ENCODE measurements at regions not wholly inside any gene's neighbourhood (a gene's known extent, or its start where the extent isn't known, plus 50 kb on each side); places are given as distances from the start of the nearest gene placed in this dataset.

DNA sequence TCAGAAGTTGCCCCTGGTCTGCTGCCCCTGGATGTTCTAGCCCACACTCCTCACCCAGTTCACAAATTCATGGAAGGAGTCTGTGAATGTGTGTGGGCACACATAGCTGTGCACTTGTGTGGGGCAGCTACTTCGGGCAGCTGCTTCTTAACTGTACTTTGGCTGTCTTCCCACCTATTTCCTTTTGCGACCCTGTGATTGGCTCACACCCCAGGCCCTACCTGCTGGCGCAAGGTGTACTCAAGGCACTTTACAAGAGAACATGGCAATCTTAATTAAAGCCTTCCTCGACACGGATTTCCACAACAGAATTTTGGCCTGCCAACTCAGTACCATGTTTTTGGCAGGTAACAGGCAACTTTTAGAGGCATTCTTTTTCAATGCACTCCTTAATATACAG, 86.5 kb upstream of the CTTNBP2NL start:
- H3K36me3 ChIP-seq (ENCODE audit: low read depth): no peaks in the 10 kb centered on the region
- H3K27ac ChIP-seq: no peak overlapping the region
- ChIA-PET CTCF (no interaction called here), POLR2A (ENCODE audit: unreplicated experiment) (no interaction called here)
- H3K27me3 ChIP-seq (ENCODE audit: insufficient read depth, low read depth): peaks cover 98% of the 10 kb centered on the region
- TF ChIP-seq, protein P1, sequence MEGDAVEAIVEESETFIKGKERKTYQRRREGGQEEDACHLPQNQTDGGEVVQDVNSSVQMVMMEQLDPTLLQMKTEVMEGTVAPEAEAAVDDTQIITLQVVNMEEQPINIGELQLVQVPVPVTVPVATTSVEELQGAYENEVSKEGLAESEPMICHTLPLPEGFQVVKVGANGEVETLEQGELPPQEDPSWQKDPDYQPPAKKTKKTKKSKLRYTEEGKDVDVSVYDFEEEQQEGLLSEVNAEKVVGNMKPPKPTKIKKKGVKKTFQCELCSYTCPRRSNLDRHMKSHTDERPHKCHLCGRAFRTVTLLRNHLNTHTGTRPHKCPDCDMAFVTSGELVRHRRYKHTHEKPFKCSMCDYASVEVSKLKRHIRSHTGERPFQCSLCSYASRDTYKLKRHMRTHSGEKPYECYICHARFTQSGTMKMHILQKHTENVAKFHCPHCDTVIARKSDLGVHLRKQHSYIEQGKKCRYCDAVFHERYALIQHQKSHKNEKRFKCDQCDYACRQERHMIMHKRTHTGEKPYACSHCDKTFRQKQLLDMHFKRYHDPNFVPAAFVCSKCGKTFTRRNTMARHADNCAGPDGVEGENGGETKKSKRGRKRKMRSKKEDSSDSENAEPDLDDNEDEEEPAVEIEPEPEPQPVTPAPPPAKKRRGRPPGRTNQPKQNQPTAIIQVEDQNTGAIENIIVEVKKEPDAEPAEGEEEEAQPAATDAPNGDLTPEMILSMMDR (conservative IDR thresholded peaks at IDR 0.05): no peak
- no peak for TF ChIP-seq EZH2 (IDR thresholded peaks at IDR 0.05; ENCODE audit: low read depth)
- BruUV-seq (replicated peaks): no TSS peak
- no peaks in the 10 kb centered on the region for H3F3A ChIP-seq (ENCODE audit: insufficient read depth, low read depth)
- no peak for DNase-seq
- H3K4me2 ChIP-seq: no peak overlapping the region
- H2AFZ ChIP-seq: no peak overlapping the region
- H3K9me3 ChIP-seq (ENCODE audit: insufficient read depth, low read depth): no peaks in the 10 kb centered on the region; the same call in 1 of the 2 replicates
- no peaks in the 10 kb centered on the region for H3K9me2 ChIP-seq (ENCODE audit: insufficient read depth)
- no peaks in the 10 kb centered on the region for H3K4me1 ChIP-seq (replicated peaks; ENCODE audit: insufficient read depth)
- intact Hi-C loops (cut with micrococcal nuclease; ENCODE audit: unreplicated experiment): no loop called here
- no peak overlapping the region for H3K4me3 ChIP-seq
- H4K20me1 ChIP-seq (ENCODE audit: insufficient read depth): no peaks in the 10 kb centered on the region
- H3K79me2 ChIP-seq (ENCODE audit: low read depth): no peaks in the 10 kb centered on the region

DNA sequence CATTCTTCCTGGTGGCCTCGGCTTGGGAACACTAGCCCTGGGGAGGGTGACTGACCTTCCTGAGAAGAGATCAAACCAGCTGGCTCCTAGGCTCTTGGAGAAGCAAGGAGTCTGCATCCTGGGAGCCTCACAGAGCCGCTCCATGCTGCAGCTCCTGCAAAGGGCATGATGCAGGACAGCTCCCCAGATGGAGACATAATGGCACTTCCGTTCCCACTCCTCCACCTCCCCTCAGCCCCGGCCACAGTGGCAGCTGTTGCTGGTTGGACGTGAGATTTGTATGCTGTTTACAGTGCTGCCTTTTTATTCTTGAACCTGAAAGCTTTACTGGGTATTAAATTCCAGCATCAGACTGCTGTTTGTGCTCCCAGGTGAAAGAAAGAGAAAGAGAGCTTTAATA, 83.7 kb upstream of the CTTNBP2NL start:
- H3K27me3 ChIP-seq (ENCODE audit: insufficient read depth, low read depth): peaks cover 98% of the 10 kb centered on the region
- no peak for TF ChIP-seq EZH2 (IDR thresholded peaks at IDR 0.05; ENCODE audit: low read depth)
- TF ChIP-seq, protein P1 (conservative IDR thresholded peaks at IDR 0.05): no peak
- POLR2A ChIA-PET (ENCODE audit: unreplicated experiment): no interaction called here

DNA sequence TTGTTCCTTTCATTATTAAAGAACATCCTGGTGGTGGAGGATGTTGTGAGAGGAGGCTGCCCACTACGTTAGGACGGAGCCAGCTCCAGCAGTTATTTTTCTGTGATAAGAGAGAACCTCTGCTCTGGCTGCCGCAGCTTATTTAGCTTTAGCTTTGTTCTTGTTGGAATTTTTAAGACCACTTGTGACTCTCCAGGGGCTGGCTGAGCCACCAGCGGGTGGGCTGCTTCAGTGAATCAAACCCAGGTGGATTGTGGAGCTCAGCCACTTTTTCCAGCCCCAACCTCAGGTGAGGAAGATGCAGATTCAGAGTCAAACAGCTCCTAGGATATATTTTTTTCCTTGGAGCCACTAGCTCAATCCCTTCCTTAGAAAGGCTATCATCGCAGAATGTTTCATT, 83.1 kb upstream of the CTTNBP2NL start:
- Histone ChIP-seq H3K27me3 (ENCODE audit: insufficient read depth, low read depth) (peaks cover 98% of the 10 kb centered on the region), H3K4me2 (no peak overlapping the region), H3K9me3 (ENCODE audit: insufficient read depth, low read depth) (no peaks in the 10 kb centered on the region), H3F3A (ENCODE audit: insufficient read depth, low read depth) (no peaks in the 10 kb centered on the region), H3K27ac (no peak overlapping the region), H3K79me2 (ENCODE audit: low read depth) (no peaks in the 10 kb centered on the region), H3K36me3 (ENCODE audit: low read depth) (no peaks in the 10 kb centered on the region), H3K4me1 (replicated peaks; ENCODE audit: insufficient read depth) (no peaks in the 10 kb centered on the region), H2AFZ (no peak overlapping the region), H3K4me3 (no peak overlapping the region), H3K9me2 (ENCODE audit: insufficient read depth) (no peaks in the 10 kb centered on the region), H4K20me1 (ENCODE audit: insufficient read depth) (no peaks in the 10 kb centered on the region)
- no peak for TF ChIP-seq EZH2 (IDR thresholded peaks at IDR 0.05; ENCODE audit: low read depth)
- TF ChIP-seq, protein P1 (conservative IDR thresholded peaks at IDR 0.05): no peak
- BruUV-seq (replicated peaks): no TSS peak
- POLR2A ChIA-PET (ENCODE audit: unreplicated experiment): no interaction called here
- CTCF ChIA-PET: no interaction called here
- intact Hi-C loops (cut with micrococcal nuclease; ENCODE audit: unreplicated experiment): no loop called here
- DNase-seq: no peak

More for the DNA sequence above, 83.7 kb upstream of the CTTNBP2NL start:
- no peaks in the 10 kb centered on the region for H3K4me1 ChIP-seq (replicated peaks; ENCODE audit: insufficient read depth)
- H3K36me3 ChIP-seq (ENCODE audit: low read depth): no peaks in the 10 kb centered on the region
- H4K20me1 ChIP-seq (ENCODE audit: insufficient read depth): no peaks in the 10 kb centered on the region
- no peak overlapping the region for H2AFZ ChIP-seq
- no peak overlapping the region for H3K4me3 ChIP-seq
- no peak for DNase-seq
- H3K4me2 ChIP-seq: no peak overlapping the region
- BruUV-seq (replicated peaks): no TSS peak
- no peaks in the 10 kb centered on the region for H3K9me2 ChIP-seq (ENCODE audit: insufficient read depth)
- intact Hi-C loops (cut with micrococcal nuclease; ENCODE audit: unreplicated experiment): no loop called here
- no peaks in the 10 kb centered on the region for H3K79me2 ChIP-seq (ENCODE audit: low read depth)
- CTCF ChIA-PET: no interaction called here
- no peaks in the 10 kb centered on the region; the same call in 1 of the 2 replicates for H3K9me3 ChIP-seq (ENCODE audit: insufficient read depth, low read depth)
- H3F3A ChIP-seq (ENCODE audit: insufficient read depth, low read depth): no peaks in the 10 kb centered on the region
- no peak overlapping the region for H3K27ac ChIP-seq
